GM12892 (cell line): ENCODE measurements at regions not wholly inside any gene's neighbourhood (a gene's known extent, or its start where the extent isn't known, plus 50 kb on each side); places are given as distances from the start of the nearest gene placed in this dataset.

Source experiments
- POLR2A ChIP-seq: IDR thresholded peaks from 2 replicates; pipeline ENCODE4 v1.6.1; 2011; ENCODE audit warnings: low read depth, low read length, control low read depth
- POLR2AphosphoS5 ChIP-seq: IDR thresholded peaks from 2 replicates; pipeline ENCODE4 v1.6.1; 2011; ENCODE audit warnings: low read depth, low read length, control low read depth

GRCh38 chr1:38197312-38198061, 150.9 kb upstream of the POU3F1 start:
- TF ChIP-seq POLR2A: no peak
- TF ChIP-seq POLR2AphosphoS5: no peak
